Fibroblast of lung (primary cell): ENCODE measurements at regions not wholly inside any gene's neighbourhood (a gene's known extent, or its start where the extent isn't known, plus 50 kb on each side); places are given as distances from the start of the nearest gene placed in this dataset.

Experiments
- DNase-seq, 2 donors: peaks; one replicate each; pipeline versions ENCODE4 v3.0.0 to v3.0.0-alpha.2; 2010; ENCODE audit warnings: low read depth in 2 of 2
- H2AFZ ChIP-seq: 2 replicates; pipeline ENCODE4 v1.5.1; 2012; ENCODE audit warnings: low read length, control low read depth, inconsistent platforms
- H3K27ac ChIP-seq: 2 replicates; pipeline ENCODE4 v1.5.1; 2011; ENCODE audit warnings: low read length, control low read depth; ENCODE audit not compliant: insufficient read depth
- H3K27me3 ChIP-seq: 2 replicates; pipeline ENCODE4 v1.5.1; 2011; ENCODE audit warnings: mild to moderate bottlenecking, low read length; ENCODE audit not compliant: control insufficient read depth, insufficient read depth
- H3K36me3 ChIP-seq: 2 replicates; pipeline ENCODE4 v1.5.1; 2011; ENCODE audit warnings: low read length; ENCODE audit not compliant: control insufficient read depth, insufficient read depth
- H3K4me1 ChIP-seq: 2 replicates; pipeline ENCODE4 v1.5.1; 2011; ENCODE audit warnings: low read length; ENCODE audit not compliant: control insufficient read depth, insufficient read depth; ENCODE audit errors: extremely low read depth
- H3K4me2 ChIP-seq: 2 replicates; pipeline ENCODE4 v1.5.1; 2011; ENCODE audit warnings: low read length, control low read depth; ENCODE audit not compliant: insufficient read depth; ENCODE audit errors: extremely low read depth
- H3K4me3 ChIP-seq, 4 experiments: fragments of 200-600 bp in 1 of 4; sonication (generic) in 1 of 4; replicated peaks in 1 of 4; 2 replicates each; pipeline ENCODE4 v1.5.1; 2011 to 2016; ENCODE audit warnings: low read length in 4 of 4, low read depth in 3 of 4, mild to moderate bottlenecking in 3 of 4, control low read depth in 2 of 4, inconsistent platforms in 1 of 4, mixed read lengths in 1 of 4; ENCODE audit not compliant: insufficient read depth in 1 of 4; ENCODE audit errors: control extremely low read depth in 1 of 4
- H3K79me2 ChIP-seq: 2 replicates; pipeline ENCODE4 v1.5.1; 2012; ENCODE audit warnings: mild to moderate bottlenecking, low read length, inconsistent platforms; ENCODE audit not compliant: control insufficient read depth, insufficient read depth
- H3K9ac ChIP-seq: 2 replicates; pipeline ENCODE4 v1.5.1; 2011; ENCODE audit warnings: mild to moderate bottlenecking, low read length, control low read depth; ENCODE audit not compliant: insufficient read depth
- H3K9me3 ChIP-seq: 2 replicates; pipeline ENCODE4 v1.5.1; 2012; ENCODE audit warnings: low read depth, low read length; ENCODE audit not compliant: control insufficient read depth, insufficient read depth
- H4K20me1 ChIP-seq: 2 replicates; pipeline ENCODE4 v1.5.1; 2011; ENCODE audit warnings: low read length; ENCODE audit not compliant: control insufficient read depth, insufficient read depth; ENCODE audit errors: extremely low read depth
- CTCF ChIP-seq, 2 donors: IDR thresholded peaks in 1 of 2; conservative IDR thresholded peaks in 1 of 2; 1 replicate in 1 of 2; 2 replicates in 1 of 2; pipeline ENCODE4 v1.5.1; 2011 to 2012; ENCODE audit warnings: low read length in 2 of 2, control low read depth in 1 of 2, inconsistent platforms in 1 of 2, low read depth in 1 of 2, mild to moderate bottlenecking in 1 of 2
- EZH2 ChIP-seq: IDR thresholded peaks from 2 replicates; pipeline ENCODE4 v1.5.1; 2012; ENCODE audit warnings: low read length, control low read depth, mild to moderate bottlenecking; ENCODE audit errors: missing control alignments

GRCh38 chr1:213530611-213531320, 457.0 kb upstream of the PROX1 start:
- Histone ChIP-seq H2AFZ (no peak overlapping the region), H3K4me3 (no peak overlapping the region), H3K36me3 (no peaks in the 10 kb centered on the region), H3K27ac (no peak overlapping the region), H3K79me2 (no peaks in the 10 kb centered on the region), H4K20me1 (no peaks in the 10 kb centered on the region), H3K9ac (no peak overlapping the region), H3K9me3 (no peaks in the 10 kb centered on the region), H3K4me1 (no peaks in the 10 kb centered on the region), H3K4me2 (no peak overlapping the region), H3K27me3 (no peaks in the 10 kb centered on the region)
- TF ChIP-seq CTCF (conservative IDR thresholded peaks at IDR 0.05 in 1 of 2, IDR thresholded peaks at IDR 0.05 in 1 of 2; ENCODE audit: low read depth in 1 of 2, low read length in 2 of 2) = no peak
- no peak for TF ChIP-seq EZH2
- no peak for DNase-seq

- Histone ChIP-seq H3K4me1 (no peaks in the 10 kb centered on the region), H3K4me3 (no peak overlapping the region)
Observed at GRCh38 chr1:213531369-213532310, 456.1 kb upstream of the PROX1 start.

More at GRCh38 chr1:213531369-213532310, 456.1 kb upstream of the PROX1 start:
- H3K9ac ChIP-seq = no peak overlapping the region
- no peaks in the 10 kb centered on the region for H3K36me3 ChIP-seq
- H3K4me2 ChIP-seq = no peak overlapping the region
- H2AFZ ChIP-seq = no peak overlapping the region
- TF ChIP-seq CTCF (conservative IDR thresholded peaks at IDR 0.05 in 1 of 2, IDR thresholded peaks at IDR 0.05 in 1 of 2; ENCODE audit: low read depth in 1 of 2, low read length in 2 of 2) (no peak), EZH2 (no peak)
- H3K79me2 ChIP-seq = no peaks in the 10 kb centered on the region
- no peak for DNase-seq
- no peak overlapping the region for H3K27ac ChIP-seq
- no peaks in the 10 kb centered on the region for H3K9me3 ChIP-seq
- no peaks in the 10 kb centered on the region for H3K27me3 ChIP-seq
- no peaks in the 10 kb centered on the region for H4K20me1 ChIP-seq
